ENCODE measurements at regions not wholly inside any gene's neighbourhood (a gene's known extent, or its start where the extent isn't known, plus 50 kb on each side); places are given as distances from the start of the nearest gene placed in this dataset.
"Not testable (repeated sequence)": the region's sequence is repeated elsewhere in the genome, so short reads cannot be mapped to it uniquely, and the experiment has no call there.

DNA sequence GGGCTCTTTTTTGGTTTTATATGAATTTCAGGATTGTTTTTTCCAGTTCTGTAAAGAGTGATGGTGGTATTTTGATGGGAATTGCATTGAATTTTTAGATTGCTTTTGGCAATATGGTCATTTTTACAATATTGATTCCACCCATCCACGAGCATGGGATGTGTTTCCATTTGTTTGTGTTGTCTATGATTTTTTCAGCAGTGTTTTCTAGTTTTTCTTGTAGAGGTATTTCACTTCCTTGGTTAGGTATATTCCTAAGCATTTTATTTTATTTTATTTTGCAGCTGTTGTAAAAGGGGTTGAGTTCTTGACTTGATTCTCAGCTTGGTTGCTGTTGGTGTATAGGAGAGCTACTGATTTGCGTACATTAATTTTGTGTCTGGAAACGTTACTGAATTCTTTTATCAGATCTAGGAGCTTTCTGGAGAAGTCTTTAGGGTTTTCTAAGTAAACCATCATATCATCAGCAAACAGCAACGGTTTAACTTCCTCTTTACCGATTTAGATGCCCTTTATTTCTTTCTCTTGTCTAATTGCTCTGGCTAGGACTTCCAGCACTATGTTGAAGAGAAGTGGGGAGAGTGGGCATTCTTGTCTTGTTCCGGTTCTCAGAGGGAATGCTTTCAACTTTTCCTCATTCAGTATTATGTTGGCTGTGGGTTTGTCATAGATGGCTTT, 69.4 kb upstream of the GNG12 start:
- not testable (repeated sequence) for DNase-seq (ENCODE audit: low spot score)

DNA sequence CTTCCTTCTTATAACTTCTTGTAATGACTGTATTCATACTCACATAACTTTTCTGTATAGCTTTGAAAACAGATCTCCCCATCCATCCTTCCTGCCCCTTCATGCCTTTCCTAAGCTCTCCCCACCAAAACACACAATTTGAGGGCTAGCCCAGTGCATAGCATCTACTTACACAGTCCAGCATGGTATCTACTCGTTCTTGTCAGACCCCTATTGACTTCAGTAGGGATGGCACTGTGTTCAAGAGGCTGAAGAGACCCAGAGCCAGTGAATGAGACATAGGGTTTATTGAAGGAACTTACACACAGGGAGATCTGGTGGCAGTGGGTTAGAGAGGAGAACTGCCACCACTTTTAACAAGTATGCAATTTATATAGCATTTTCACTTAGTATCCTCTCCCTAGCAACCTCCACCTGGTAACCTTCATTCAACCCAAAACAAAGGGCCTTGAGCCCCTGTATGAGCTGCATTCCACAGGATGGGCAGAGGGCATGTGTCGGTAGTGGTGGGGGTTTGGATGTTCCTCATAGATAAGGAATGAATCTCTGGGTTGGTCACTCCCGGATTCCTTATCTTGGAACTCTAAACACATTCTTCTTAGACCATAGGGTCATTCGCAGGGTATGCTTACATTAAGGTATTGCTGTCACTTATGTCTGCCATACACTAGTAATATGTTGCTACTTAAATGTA, 64.9 kb upstream of the GNG12 start:
- DNase-seq (ENCODE audit: low spot score) = no peak

DNA sequence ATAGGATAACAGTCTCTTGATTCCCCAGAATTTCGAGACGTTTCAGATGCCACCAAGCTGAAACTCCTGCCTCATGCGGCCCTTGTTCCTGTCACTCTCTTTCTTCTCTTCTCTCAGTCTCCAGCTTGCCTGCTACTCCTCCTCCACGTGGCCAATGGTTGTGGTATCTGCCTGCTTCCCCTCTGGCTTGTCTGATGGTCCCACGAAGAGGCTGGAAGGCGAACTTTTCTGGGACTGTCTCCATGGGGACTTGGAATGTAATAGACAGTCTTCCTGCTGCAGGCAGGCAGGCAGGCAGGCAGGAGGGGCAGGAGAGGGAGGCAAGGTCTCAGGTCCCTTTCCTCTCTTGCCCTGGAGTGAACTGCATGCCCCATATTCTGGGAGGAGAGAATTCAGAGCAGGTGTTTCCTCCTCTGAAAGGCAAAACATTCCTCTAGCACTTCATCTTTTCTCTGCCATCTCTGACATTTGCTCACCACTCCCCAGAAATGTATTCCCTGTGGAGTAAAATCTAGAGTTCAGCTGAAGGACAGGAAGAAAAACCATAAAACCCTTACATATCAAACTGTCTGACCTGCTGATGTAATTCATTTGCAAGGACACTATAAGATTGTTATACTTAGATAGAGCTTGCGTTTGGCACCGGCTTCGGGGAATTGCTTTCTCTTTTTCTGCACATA, 64.1 kb upstream of the GNG12 start:
- DNase-seq (ENCODE audit: low spot score) = no peak

DNA sequence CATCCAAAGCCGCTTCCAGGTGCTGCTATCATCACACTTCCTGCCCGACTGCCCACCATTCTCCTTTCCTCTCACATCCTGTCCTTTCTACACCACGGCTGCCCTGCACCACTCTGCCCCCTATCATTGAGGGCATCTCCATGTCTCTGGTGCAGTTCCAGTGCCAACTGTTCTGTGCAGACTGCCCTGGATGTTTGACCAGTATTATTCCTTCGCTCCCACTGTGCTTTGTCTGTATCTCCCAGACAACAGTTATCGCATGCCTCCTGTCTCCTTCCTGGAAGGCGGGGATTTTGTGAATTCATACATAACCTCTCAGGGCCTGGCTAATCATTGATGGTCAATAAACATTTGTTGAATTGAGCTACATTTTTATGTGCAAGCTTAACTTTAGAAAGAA, 63.6 kb upstream of the GNG12 start:
- DNase-seq (ENCODE audit: low spot score) = no peak

DNA sequence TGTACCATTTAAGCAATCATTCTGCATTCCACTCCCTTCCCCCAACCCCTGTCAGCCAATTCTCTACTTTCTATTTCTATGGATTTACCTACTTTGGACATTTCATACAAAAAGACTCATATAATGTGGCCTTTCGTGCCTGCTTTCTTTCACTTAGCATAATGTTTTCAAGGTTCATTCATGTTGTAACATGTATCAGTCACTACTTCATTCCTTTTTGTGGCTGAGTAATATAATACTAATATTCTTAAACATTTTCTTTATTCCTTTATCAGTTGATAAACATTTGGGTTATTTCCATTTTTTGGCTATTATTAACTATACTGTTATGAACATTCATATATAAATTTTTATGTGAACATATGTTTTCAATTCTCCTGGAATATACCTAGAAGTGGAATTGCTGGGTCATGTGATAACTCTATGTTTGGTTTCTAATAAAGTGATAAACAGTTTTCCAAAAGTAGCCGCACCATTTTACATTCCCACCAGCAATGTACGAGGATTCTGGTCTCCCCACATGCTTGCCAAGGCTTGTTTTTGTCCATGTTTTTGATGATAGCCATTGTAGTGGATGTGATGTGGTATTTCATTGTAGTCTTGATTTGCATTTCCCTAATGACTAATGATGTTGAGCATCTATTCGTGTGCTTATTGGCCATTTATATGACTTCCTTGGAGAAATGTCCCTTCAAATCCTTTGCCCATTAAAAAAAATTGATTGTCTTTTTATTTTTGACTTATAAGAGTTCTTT, 61.9 kb upstream of the GNG12 start:
- no peak for DNase-seq (ENCODE audit: low spot score)

DNA sequence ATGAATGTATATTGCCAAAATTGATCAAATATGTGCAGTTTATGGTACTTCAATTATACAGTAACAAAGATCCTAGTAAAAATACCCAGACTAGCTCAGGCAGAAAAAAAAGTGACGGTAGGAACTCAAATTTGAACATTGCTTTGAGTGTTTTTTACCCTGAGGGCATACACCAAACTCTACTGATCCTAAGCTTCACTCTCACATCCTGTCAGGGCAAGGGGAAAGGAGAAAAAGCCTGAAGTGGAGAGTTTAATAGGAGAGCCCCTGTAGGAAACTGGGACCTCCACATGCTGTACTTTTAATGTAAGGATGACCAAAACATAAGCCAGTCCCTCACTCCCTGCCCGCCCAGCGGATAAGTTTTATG, 59.8 kb upstream of the GNG12 start:
- no peak for DNase-seq (ENCODE audit: low spot score)

DNA sequence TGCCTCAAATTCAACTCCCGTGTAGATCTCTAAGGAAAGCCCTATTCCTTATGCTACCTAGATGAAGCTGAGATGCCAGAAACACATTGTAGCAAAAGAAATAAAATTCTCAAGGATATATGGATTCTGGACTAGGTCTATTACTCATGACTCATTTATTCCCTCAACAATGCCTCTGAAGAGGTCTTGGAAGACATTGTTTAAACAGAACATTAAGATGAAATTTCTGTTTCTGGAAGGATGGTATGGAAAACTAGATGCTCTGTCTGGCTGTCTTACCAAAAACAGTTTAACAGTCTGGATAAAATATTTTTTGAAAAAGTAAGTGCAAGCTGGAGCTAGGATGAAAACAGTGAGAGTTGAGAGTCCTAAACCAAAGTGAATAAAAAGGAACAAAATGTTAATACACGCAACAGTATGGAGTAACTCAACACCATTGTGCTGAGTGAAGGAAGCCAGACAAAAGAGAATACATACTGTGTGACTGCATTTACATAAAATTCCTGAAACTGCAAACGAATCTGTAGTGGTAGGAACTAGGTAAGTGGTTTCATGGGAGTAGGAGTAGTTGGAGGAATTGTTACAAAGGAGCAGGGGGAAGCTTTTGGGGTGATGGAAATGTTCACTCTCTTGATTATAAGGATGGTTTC, 59.3 kb upstream of the GNG12 start:
- no peak for DNase-seq (ENCODE audit: low spot score)

DNA sequence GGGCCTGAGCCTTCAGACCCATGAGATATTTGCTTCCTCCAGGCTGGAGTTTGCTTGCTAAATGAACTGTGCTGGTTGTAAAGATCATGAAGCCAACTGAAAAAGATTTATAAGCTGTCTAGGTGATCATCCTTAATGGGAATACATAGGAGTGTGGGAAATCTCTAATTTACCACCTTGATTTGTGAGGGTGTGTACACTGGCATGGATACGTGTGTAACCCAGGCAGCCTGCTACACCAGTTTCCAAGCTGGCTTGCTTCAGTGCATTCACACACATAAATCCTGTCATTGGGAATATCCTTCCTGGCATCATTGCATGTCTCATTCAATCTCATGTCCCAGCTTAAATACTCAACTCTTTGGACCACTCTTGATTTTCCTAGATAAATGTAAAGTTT, 57.6 kb upstream of the GNG12 start:
- DNase-seq (ENCODE audit: low spot score) = no peak

DNA sequence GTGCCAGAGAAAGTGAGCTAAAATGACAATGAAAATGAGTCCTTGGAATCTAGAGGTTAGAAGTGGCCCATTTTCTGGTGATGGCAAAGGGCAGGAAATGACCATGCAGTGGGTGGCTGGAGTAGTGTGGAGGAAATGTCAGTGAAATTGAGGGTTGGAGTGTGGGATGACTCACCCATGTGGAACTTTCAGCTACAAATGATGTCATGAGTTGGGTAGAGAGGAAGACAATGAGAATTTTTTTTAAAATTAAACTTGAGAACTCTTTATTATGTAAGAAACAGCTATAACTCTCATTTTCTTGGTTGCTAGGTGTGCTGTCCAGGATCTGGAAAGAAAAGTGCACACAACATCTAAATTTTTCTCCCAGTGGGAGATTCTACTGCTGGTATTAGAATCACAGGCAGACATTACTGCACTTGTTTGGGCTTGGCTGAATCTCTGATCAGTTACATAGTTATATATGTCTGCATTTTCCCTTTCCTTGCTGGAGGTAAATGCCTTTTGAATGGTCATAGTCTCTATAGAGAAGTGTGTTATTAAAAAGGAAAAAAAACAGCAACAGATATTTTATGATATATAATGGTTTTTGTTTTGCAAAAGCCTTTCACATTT, 56.8 kb upstream of the GNG12 start:
- DNase-seq (ENCODE audit: low spot score) = peak; percentile 11

DNA sequence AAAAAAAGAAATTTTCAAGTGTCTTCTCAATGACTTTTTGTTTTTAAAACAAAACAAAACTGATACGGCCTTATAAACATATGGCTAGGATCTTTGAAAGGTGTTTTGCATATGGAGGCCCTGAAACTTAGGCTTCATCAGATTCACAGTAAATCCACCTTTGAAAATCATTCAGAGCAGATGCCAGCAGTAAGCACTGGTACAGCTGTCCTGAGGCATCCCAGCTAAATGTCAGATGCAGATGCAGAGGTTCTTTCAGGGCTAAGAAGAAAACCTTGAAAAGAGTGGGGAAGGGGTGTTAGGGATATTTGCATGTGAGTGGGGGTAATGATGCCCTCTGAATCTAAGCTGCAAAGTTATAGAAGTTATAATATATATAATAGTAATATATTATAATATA, 56.2 kb upstream of the GNG12 start:
- no peak for DNase-seq (ENCODE audit: low spot score)

DNA sequence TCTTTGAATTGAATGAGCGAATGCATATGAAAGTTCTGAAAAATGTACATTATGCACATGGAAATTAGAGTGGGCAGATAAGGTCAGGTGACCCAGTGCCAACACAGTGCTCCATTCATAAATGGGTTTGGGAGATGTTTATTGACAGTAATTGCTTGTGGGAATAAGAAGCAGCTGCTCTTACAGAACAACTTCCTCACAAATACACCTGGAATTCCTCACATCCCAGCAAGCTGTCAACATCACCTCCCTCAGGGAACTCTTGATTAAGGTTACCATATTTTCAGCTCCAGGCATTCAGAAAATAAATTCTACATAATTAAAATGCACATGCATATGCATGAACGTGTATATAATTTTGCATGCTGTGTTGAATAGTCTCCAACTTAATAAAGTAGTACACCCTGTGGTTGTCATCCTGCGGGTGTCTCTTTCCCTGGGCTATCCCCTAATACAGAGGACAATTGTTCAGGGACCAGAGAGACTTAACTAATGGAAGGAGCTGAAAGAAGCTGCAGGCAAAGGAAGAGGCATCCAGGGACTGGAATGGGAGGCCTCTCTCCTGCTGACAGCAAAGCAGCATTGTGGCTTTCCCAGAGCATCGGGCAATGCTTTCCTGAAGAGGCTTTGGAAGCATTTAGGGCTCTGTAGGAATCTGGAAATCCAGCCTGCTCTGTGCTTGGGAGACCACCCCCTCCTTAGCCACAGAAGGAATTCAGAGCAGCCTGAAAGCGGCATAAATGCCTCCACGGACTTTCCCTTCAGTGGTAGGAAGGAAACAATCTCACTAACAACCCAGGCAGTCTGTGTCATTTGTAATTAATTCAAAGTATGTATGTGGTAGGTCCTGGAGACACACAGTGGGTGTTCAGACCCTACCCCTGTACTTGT, 55.2 kb upstream of the GNG12 start:
- peak; percentile 17 for DNase-seq (ENCODE audit: low spot score)

DNA sequence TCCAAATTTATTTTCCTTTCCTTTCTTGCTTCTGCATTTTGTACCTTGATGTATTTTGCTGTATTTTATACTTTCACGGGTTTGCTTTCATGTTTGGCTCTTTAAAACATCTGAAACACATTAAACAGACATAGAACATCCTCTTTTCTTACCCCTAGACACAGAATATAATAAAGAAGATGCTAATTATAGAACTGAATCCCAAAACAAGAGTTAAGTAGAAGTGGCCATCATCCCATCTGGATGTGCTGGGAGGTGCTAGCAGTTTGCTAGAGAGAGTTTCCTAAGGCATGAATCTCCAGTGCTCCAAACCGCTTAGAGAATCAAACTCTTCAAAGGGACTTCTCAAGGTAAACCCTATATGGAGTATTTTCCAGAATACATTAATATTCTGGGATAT, 53.9 kb upstream of the GNG12 start:
- DNase-seq (ENCODE audit: low spot score) = no peak

DNA sequence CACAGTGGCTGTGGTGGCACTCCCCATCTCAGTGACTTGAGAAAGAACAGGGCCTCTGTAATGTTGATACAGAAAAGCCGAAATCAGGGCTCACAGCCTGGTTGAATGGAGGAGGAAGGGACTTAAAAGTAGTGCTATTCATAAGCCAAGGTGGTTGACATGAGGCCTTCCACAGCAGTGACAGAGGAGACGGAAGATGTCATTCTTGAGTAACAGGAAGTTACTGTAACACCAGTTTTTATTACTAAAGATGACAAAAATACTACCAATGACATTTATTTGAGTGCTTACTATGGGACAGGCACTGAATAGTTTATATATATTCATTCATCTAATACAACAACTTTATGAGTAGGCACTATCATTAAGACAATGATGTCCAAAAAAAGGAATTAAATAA, 52.8 kb upstream of the GNG12 start:
- no peak for DNase-seq (ENCODE audit: low spot score)

DNA sequence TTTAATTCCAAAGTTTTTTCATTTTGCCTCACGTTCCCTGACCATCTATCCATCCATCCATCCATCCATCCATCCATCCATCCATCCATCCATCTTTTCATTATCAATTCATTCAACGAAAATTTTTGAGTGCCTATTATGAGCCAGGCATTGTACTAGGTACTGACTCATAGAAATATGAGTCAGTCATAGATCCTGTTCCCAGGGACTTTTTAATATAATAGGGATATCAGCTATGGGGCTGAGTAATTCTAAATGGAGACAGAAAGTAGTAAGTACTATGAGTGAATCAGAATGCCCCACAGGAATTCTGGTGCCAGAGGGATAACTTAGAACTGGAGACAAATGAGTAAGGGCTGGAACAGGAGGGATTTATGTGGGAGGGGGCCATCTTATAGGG, 49.8 kb upstream of the GNG12 start:
- DNase-seq (ENCODE audit: low spot score) = no peak
